CD4-positive, alpha-beta T cell treated with Interleukin-17A for 1 hour (primary cell): ENCODE measurements at regions not wholly inside any gene's neighbourhood (a gene's known extent, or its start where the extent isn't known, plus 50 kb on each side); places are given as distances from the start of the nearest gene placed in this dataset.
"Not testable (repeated sequence)": the region's sequence is repeated elsewhere in the genome, so short reads cannot be mapped to it uniquely, and the experiment has no call there.

Experiments used
- DNase-seq: peaks from one replicate; pipeline ENCODE4 v3.0.0-alpha.2; 2020

- DNase-seq, result no peak
Measured at GRCh38 chr5:124614105-124614504, 132.3 kb downstream of the ZNF608 start.

- no peak for DNase-seq
Measured at GRCh38 chr5:124613273-124613953, 133.0 kb downstream of the ZNF608 start.

GRCh38 chr5:124612023-124612422 lies 134.4 kb downstream of the ZNF608 start:
- DNase-seq, result no peak

- not testable (repeated sequence) for DNase-seq
Measured at GRCh38 chr5:124611262-124611661, 135.2 kb downstream of the ZNF608 start.

GRCh38 chr5:124609685-124610084 lies 136.8 kb downstream of the ZNF608 start:
- not testable (repeated sequence) for DNase-seq

GRCh38 chr5:124606543-124606942 lies 139.9 kb downstream of the ZNF608 start:
- DNase-seq, result no peak

GRCh38 chr5:124606093-124606492 lies 140.3 kb downstream of the ZNF608 start:
- DNase-seq, result no peak

GRCh38 chr5:124605541-124605940 lies 140.9 kb downstream of the ZNF608 start:
- no peak for DNase-seq

- no peak for DNase-seq
Measured at GRCh38 chr5:124604419-124604818, 142.0 kb downstream of the ZNF608 start.

- no peak for DNase-seq
Measured at GRCh38 chr5:124602925-124603650, 143.4 kb downstream of the ZNF608 start.

- no peak for DNase-seq
Measured at GRCh38 chr5:124599028-124599973, 147.1 kb downstream of the ZNF608 start.

- no peak for DNase-seq
Measured at GRCh38 chr5:124596595-124597421, 149.6 kb downstream of the ZNF608 start.

GRCh38 chr5:124593952-124594351 lies 152.5 kb downstream of the ZNF608 start:
- DNase-seq, result no peak

GRCh38 chr5:124592891-124593290 lies 153.5 kb downstream of the ZNF608 start:
- no peak for DNase-seq

GRCh38 chr5:124591583-124591982 lies 154.9 kb downstream of the ZNF608 start:
- DNase-seq, result no peak

- DNase-seq, result no peak
Measured at GRCh38 chr5:124590686-124591085, 155.8 kb downstream of the ZNF608 start.

GRCh38 chr5:124587280-124587679 lies 159.2 kb downstream of the ZNF608 start:
- DNase-seq, result no peak

GRCh38 chr5:124584991-124585715 lies 161.3 kb downstream of the ZNF608 start:
- no peak for DNase-seq

- DNase-seq, result peak; percentile 18
Measured at GRCh38 chr5:124583469-124584350, 162.7 kb downstream of the ZNF608 start.

GRCh38 chr5:124582561-124582840 lies 163.9 kb downstream of the ZNF608 start:
- DNase-seq, result no peak
